Lung (tissue), 11 donors: ENCODE measurements at regions not wholly inside any gene's neighbourhood (a gene's known extent, or its start where the extent isn't known, plus 50 kb on each side); places are given as distances from the start of the nearest gene placed in this dataset.

Experiments used
- ATAC-seq: fragments of 200-7000 bp; cut with Tn5 transposase; one replicate; pipeline ENCODE4 v1.9.1; 2020; ENCODE audit warnings: moderate number of reproducible peaks; ENCODE audit not compliant: insufficient read depth, low FRiP score
- DNase-seq, 3 donors: peaks; one replicate each; pipeline ENCODE4 v3.0.0-alpha.2; 2013 to 2017
- H3K27ac ChIP-seq, 2 donors: one replicate each; pipeline ENCODE4 v1.5.1; 2013; ENCODE audit warnings: mild to moderate bottlenecking in 2 of 2, moderate library complexity in 2 of 2, control low read depth in 1 of 2, inconsistent platforms in 1 of 2, low read depth in 1 of 2, low read length in 1 of 2
- H3K27me3 ChIP-seq, 3 donors: one replicate each; pipeline ENCODE4 v1.5.1; 2013; ENCODE audit warnings: low read length in 2 of 3; ENCODE audit not compliant: control insufficient read depth in 3 of 3, insufficient read depth in 3 of 3
- H3K36me3 ChIP-seq, 4 donors: one replicate each; pipeline ENCODE4 v1.5.1; 2013; ENCODE audit warnings: low read length in 4 of 4, mild to moderate bottlenecking in 1 of 4, moderate library complexity in 1 of 4; ENCODE audit not compliant: control insufficient read depth in 4 of 4, insufficient read depth in 4 of 4
- H3K4me1 ChIP-seq, 5 donors: one replicate each; pipeline ENCODE4 v1.5.1; 2013; ENCODE audit warnings: low read length in 5 of 5, mild to moderate bottlenecking in 2 of 5, moderate library complexity in 1 of 5; ENCODE audit not compliant: control insufficient read depth in 5 of 5, insufficient read depth in 5 of 5
- H3K4me3 ChIP-seq: one replicate; pipeline ENCODE4 v1.5.1; 2013; ENCODE audit warnings: mild to moderate bottlenecking, control low read depth, moderate library complexity
- H3K9ac ChIP-seq, 2 donors: one replicate each; pipeline ENCODE4 v1.5.1; 2013; ENCODE audit warnings: low read length in 2 of 2, control low read depth in 1 of 2; ENCODE audit not compliant: insufficient read depth in 1 of 2
- H3K9me3 ChIP-seq, 4 donors: one replicate each; pipeline ENCODE4 v1.5.1; 2013; ENCODE audit warnings: low read length in 3 of 4, mild to moderate bottlenecking in 1 of 4, moderate library complexity in 1 of 4; ENCODE audit not compliant: control insufficient read depth in 4 of 4, insufficient read depth in 3 of 4
- WGBS, 2 donors: extraction: QIAGEN DNeasy Blood & Tissue Kit; methylation state at CpG; one replicate each; pipeline ENCODE4 v1.1.7; 2013; 5-methylcytosine and 5-hydroxymethylcytosine counted together
- TF ChIP-seq, protein P1 (sequence below): IDR thresholded peaks from 2 replicates; pipeline ENCODE4 v1.5.1; 2012; ENCODE audit warnings: mild to moderate bottlenecking; ENCODE audit errors: control extremely low read depth, extremely low read depth
- donor health status: control.
- donor health status: control.
- donor health status: Bipolar disorder and iron deficiency.
- donor health status: healthy.
- donor health status: DM: yes; HTN: yes; CAD: no.

DNA sequence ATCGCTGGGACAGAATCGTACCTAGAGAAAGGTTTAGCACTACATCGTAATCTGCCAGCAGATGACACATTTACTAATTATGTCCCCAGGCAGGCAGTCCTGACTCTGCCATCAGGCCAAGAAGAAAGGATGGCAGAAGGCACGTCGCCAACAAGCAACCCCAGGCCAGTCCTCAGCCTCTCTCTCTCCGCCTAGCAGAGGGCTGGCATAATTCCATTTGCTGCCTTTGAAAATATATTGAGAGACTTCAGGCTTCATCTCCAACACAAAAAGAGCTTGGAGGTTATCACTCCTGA lies 1517.0 kb downstream of the TBC1D22A start:
- Histone ChIP-seq H3K27ac (no peak overlapping the region), H3K4me3 (no peak overlapping the region), H3K4me1 (no peaks in the 10 kb centered on the region), H3K9ac (no peak overlapping the region), H3K36me3 (no peaks in the 10 kb centered on the region), H3K9me3 (peaks cover 0 to 3% (median 0%) of the 10 kb centered on the region in 4 donors), H3K27me3 (peaks cover 0 to 4% (median 4%) of the 10 kb centered on the region in 3 donors)
- DNase-seq, result no peak
- TF ChIP-seq, protein P1, sequence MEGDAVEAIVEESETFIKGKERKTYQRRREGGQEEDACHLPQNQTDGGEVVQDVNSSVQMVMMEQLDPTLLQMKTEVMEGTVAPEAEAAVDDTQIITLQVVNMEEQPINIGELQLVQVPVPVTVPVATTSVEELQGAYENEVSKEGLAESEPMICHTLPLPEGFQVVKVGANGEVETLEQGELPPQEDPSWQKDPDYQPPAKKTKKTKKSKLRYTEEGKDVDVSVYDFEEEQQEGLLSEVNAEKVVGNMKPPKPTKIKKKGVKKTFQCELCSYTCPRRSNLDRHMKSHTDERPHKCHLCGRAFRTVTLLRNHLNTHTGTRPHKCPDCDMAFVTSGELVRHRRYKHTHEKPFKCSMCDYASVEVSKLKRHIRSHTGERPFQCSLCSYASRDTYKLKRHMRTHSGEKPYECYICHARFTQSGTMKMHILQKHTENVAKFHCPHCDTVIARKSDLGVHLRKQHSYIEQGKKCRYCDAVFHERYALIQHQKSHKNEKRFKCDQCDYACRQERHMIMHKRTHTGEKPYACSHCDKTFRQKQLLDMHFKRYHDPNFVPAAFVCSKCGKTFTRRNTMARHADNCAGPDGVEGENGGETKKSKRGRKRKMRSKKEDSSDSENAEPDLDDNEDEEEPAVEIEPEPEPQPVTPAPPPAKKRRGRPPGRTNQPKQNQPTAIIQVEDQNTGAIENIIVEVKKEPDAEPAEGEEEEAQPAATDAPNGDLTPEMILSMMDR, result no peak
- 89 to 91% methylated on average over 6 of the region's 6 CpGs for WGBS, 2 donors
- no peak for ATAC-seq

DNA sequence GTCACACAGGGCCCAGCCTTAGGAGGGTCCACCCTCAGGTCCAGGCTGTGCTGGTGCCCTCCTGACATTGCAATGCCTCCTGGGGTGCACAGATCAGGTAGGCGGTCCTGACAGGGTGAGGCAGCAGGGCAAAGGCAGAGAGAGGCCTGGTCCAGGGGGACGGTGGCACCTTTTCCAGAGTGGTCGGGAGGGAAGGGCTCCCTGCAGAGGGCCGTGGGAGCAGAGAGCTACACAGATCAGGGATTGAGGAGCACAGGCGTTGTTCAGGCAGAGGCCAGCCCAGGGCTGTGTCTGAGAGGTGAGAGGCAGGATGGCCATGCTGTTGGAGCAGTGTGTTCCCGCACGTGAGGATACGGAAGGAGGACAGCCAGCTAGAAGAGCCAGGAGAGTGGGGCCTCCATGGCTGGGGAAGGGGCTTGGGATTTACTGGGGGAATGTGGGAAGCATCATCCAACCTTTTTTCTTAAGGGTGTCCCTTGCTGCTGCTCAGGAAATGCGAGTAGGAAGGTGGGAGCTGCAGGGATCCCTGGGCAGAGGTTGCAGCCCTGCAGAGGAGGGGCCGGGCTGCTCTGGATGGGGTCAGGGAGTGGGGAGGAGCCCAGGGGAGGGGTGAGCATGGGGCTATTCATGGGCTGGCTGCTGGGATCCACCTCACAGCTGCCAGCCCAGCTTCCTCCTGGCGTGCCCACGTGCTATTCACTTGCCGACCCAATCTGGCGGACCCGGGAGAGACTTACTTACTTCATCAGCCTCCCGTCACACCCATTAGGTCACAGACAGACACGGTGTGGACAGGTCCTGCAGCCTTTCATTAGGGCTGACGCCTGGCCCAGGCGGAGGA lies 1516.4 kb downstream of the TBC1D22A start:
- H3K27ac ChIP-seq, result no peak overlapping the region
- H3K9ac ChIP-seq, result no peak overlapping the region
- TF ChIP-seq, protein P1, result no peak
- H3K36me3 ChIP-seq, result no peaks in the 10 kb centered on the region
- H3K4me3 ChIP-seq, result no peak overlapping the region
- H3K4me1 ChIP-seq, result no peaks in the 10 kb centered on the region
- WGBS, 2 donors, result 73% methylated on average over 19 of the region's 19 CpGs
- DNase-seq, result no peak
- peaks cover 0 to 3% (median 0%) of the 10 kb centered on the region in 4 donors for H3K9me3 ChIP-seq
- peaks cover 0 to 6% (median 4%) of the 10 kb centered on the region in 3 donors for H3K27me3 ChIP-seq
- no peak for ATAC-seq

DNA sequence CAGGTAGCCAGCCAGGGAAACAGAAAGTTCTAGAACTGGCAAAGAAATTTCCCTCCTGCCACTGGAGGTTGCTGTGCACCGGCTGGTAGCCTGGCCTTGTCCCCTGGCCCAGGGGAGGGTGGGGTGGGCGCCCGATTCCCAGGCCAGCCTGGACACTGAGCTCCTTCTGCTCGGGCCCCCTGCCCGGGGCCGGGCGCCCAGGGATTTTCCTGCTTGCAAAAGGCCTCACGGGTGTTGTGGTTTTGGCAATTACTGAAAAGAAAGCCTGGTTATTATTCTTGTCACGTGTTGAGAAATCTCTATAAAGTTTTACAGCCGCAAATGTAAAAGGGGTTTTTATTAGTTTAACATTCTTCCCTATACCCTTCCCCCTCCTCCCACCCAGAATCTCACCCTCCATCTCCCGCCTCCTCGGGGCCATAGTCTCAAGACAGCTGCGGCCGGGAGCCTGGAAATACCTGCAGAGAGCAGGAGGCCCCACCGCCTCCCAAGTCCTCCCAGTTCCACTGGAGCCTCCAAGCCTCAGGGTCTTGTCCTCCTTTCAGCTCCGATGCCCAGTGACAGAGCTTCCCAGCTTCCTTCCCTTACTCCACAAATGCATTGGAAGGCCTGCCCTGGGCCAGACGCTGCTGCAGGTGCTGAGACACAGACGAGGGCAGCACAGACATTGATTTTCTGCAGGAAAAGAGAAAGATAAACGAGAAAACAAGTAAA lies 1515.6 kb downstream of the TBC1D22A start:
- Histone ChIP-seq H3K27ac (no peak overlapping the region), H3K9me3 (peaks cover 0 to 3% (median 0%) of the 10 kb centered on the region in 4 donors), H3K9ac (no peak overlapping the region), H3K4me3 (no peak overlapping the region), H3K27me3 (peaks cover 0 to 7% (median 4%) of the 10 kb centered on the region in 3 donors), H3K36me3 (no peaks in the 10 kb centered on the region), H3K4me1 (no peaks in the 10 kb centered on the region)
- ATAC-seq (no peak), DNase-seq (no peak)
- TF ChIP-seq, protein P1, result no peak
- 73 to 74% methylated on average over 19 of the region's 19 CpGs for WGBS, 2 donors
